GM23338 (cell line): ENCODE measurements at regions not wholly inside any gene's neighbourhood (a gene's known extent, or its start where the extent isn't known, plus 50 kb on each side); places are given as distances from the start of the nearest gene placed in this dataset.

ENCODE experiments used
- CREB1 ChIP-seq: fragments of 250-450 bp; sonication (Bioruptor Pico); IDR thresholded peaks from 2 replicates; pipeline ENCODE4 v1.5.0; 2020; ENCODE audit warnings: low read depth, mild to moderate bottlenecking, moderate library complexity
- EZH2 ChIP-seq: fragments of 200-600 bp; sonication (generic); IDR thresholded peaks from one replicate; pipeline ENCODE4 v1.8.0; 2017; ENCODE audit warnings: antibody characterized with exemption, mild to moderate bottlenecking, low read depth; ENCODE audit not compliant: unreplicated experiment
- EZH2phosphoT487 ChIP-seq: fragments of 200-600 bp; sonication (generic); IDR thresholded peaks from one replicate; pipeline ENCODE4 v1.8.1; 2018; ENCODE audit warnings: antibody characterized with exemption; ENCODE audit not compliant: unreplicated experiment
- JUNB ChIP-seq: IDR thresholded peaks from one replicate; pipeline ENCODE4 v1.6.1; 2016; ENCODE audit warnings: antibody characterized with exemption; ENCODE audit not compliant: unreplicated experiment
- NANOG ChIP-seq: IDR thresholded peaks from 2 replicates; pipeline ENCODE4 v1.6.1; 2016; ENCODE audit warnings: antibody characterized with exemption, borderline replicate concordance
- POLR2AphosphoS5 ChIP-seq: IDR thresholded peaks from 2 replicates; pipeline ENCODE4 v1.6.1; 2016; ENCODE audit warnings: antibody characterized with exemption, low read depth
- STAT1 ChIP-seq: IDR thresholded peaks from one replicate; pipeline ENCODE4 v1.6.1; 2016; ENCODE audit warnings: antibody characterized with exemption; ENCODE audit not compliant: unreplicated experiment
- ZNF114 ChIP-seq: fragments of 250-450 bp; sonication (Bioruptor Pico); IDR thresholded peaks from 2 replicates; pipeline ENCODE4 v1.5.0; 2020; ENCODE audit warnings: mild to moderate bottlenecking, moderate library complexity
- ZNF331 ChIP-seq: fragments of 250-450 bp; sonication (Bioruptor Pico); IDR thresholded peaks from 2 replicates; pipeline ENCODE4 v1.5.0; 2020; ENCODE audit warnings: low read depth, mild to moderate bottlenecking, moderate library complexity
- TF ChIP-seq, protein P1 (sequence below), 2 experiments: fragments of 200-600 bp in 1 of 2; sonication (generic) in 1 of 2; conservative IDR thresholded peaks; 2 replicates each; pipeline versions ENCODE4 v1.5.1 to v1.6.1; 2016 to 2017; ENCODE audit warnings: antibody characterized with exemption in 2 of 2, low read depth in 2 of 2, mild to moderate bottlenecking in 2 of 2, moderate library complexity in 1 of 2
- TF ChIP-seq, protein P2 (sequence below): IDR thresholded peaks from one replicate; pipeline ENCODE4 v1.6.1; 2018; ENCODE audit warnings: antibody characterized with exemption; ENCODE audit not compliant: unreplicated experiment
- TF ChIP-seq, protein P3 (sequence below): fragments of 250-450 bp; sonication (Bioruptor Pico); IDR thresholded peaks from 2 replicates; pipeline ENCODE4 v1.5.0; 2020; ENCODE audit warnings: mild to moderate bottlenecking, moderate library complexity
- TF ChIP-seq, protein P4 (sequence below): IDR thresholded peaks from 2 replicates; pipeline ENCODE4 v1.6.1; 2016; ENCODE audit warnings: antibody characterized with exemption

DNA sequence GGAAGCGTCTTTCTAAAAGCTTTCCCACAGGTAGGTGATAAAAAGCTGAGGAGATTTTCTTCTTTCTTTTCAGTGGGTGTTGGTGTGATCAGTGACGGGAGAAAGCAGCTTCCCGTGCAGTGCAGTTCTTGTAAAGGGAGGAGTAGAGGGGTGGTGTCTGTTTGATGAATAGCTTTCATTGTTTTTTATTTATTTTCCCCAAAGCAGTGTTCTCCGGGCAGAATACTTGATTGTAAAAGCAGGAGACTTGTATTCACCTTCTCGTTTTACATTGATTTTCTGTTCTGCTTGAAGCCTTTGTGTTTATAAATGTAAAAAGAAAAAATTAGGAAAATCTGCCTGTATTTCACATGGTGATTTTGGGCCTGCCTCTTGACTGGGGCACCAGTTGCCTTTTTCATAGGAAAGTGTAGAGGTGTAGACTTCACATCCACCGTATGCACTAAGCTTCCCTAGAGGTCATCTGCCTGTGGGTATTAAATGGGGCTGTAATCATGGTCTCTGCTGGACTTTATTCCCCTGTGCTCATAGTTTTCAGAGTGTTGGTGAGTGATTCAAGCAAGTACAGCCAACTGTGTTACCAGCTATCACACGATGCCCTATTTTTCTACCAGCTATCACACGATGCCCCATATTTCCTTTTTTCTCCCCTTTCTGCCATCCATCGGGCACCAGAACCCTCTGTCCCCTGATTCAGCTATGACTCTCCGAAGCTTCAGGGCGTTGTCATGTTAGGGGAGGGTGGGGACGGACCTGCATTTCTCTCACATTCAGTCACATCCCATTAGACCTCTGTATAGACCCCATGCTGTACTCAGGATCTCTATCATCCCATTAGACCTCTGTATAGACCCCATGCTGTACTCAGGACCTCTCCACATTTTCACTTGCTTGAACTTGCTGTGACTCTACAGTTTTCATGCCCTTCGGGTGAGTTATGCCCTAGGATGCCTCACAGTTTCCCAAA, 526.5 kb downstream of the TRIML1 start:
- TF ChIP-seq POLR2AphosphoS5 (no peak), EZH2 (no peak), EZH2phosphoT487 (no peak), CREB1 (CRISPR knock-in tag) (no peak), JUNB (no peak), ZNF331 (CRISPR knock-in tag) (no peak), STAT1 (no peak), ZNF114 (CRISPR knock-in tag) (no peak), NANOG (no peak)
- TF ChIP-seq, protein P1, sequence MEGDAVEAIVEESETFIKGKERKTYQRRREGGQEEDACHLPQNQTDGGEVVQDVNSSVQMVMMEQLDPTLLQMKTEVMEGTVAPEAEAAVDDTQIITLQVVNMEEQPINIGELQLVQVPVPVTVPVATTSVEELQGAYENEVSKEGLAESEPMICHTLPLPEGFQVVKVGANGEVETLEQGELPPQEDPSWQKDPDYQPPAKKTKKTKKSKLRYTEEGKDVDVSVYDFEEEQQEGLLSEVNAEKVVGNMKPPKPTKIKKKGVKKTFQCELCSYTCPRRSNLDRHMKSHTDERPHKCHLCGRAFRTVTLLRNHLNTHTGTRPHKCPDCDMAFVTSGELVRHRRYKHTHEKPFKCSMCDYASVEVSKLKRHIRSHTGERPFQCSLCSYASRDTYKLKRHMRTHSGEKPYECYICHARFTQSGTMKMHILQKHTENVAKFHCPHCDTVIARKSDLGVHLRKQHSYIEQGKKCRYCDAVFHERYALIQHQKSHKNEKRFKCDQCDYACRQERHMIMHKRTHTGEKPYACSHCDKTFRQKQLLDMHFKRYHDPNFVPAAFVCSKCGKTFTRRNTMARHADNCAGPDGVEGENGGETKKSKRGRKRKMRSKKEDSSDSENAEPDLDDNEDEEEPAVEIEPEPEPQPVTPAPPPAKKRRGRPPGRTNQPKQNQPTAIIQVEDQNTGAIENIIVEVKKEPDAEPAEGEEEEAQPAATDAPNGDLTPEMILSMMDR (conservative IDR thresholded peaks at IDR 0.05; ENCODE audit: low read depth in 2 of 2) = no peak
- TF ChIP-seq, protein P2, sequence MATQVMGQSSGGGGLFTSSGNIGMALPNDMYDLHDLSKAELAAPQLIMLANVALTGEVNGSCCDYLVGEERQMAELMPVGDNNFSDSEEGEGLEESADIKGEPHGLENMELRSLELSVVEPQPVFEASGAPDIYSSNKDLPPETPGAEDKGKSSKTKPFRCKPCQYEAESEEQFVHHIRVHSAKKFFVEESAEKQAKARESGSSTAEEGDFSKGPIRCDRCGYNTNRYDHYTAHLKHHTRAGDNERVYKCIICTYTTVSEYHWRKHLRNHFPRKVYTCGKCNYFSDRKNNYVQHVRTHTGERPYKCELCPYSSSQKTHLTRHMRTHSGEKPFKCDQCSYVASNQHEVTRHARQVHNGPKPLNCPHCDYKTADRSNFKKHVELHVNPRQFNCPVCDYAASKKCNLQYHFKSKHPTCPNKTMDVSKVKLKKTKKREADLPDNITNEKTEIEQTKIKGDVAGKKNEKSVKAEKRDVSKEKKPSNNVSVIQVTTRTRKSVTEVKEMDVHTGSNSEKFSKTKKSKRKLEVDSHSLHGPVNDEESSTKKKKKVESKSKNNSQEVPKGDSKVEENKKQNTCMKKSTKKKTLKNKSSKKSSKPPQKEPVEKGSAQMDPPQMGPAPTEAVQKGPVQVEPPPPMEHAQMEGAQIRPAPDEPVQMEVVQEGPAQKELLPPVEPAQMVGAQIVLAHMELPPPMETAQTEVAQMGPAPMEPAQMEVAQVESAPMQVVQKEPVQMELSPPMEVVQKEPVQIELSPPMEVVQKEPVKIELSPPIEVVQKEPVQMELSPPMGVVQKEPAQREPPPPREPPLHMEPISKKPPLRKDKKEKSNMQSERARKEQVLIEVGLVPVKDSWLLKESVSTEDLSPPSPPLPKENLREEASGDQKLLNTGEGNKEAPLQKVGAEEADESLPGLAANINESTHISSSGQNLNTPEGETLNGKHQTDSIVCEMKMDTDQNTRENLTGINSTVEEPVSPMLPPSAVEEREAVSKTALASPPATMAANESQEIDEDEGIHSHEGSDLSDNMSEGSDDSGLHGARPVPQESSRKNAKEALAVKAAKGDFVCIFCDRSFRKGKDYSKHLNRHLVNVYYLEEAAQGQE = no peak
- TF ChIP-seq, protein P3, sequence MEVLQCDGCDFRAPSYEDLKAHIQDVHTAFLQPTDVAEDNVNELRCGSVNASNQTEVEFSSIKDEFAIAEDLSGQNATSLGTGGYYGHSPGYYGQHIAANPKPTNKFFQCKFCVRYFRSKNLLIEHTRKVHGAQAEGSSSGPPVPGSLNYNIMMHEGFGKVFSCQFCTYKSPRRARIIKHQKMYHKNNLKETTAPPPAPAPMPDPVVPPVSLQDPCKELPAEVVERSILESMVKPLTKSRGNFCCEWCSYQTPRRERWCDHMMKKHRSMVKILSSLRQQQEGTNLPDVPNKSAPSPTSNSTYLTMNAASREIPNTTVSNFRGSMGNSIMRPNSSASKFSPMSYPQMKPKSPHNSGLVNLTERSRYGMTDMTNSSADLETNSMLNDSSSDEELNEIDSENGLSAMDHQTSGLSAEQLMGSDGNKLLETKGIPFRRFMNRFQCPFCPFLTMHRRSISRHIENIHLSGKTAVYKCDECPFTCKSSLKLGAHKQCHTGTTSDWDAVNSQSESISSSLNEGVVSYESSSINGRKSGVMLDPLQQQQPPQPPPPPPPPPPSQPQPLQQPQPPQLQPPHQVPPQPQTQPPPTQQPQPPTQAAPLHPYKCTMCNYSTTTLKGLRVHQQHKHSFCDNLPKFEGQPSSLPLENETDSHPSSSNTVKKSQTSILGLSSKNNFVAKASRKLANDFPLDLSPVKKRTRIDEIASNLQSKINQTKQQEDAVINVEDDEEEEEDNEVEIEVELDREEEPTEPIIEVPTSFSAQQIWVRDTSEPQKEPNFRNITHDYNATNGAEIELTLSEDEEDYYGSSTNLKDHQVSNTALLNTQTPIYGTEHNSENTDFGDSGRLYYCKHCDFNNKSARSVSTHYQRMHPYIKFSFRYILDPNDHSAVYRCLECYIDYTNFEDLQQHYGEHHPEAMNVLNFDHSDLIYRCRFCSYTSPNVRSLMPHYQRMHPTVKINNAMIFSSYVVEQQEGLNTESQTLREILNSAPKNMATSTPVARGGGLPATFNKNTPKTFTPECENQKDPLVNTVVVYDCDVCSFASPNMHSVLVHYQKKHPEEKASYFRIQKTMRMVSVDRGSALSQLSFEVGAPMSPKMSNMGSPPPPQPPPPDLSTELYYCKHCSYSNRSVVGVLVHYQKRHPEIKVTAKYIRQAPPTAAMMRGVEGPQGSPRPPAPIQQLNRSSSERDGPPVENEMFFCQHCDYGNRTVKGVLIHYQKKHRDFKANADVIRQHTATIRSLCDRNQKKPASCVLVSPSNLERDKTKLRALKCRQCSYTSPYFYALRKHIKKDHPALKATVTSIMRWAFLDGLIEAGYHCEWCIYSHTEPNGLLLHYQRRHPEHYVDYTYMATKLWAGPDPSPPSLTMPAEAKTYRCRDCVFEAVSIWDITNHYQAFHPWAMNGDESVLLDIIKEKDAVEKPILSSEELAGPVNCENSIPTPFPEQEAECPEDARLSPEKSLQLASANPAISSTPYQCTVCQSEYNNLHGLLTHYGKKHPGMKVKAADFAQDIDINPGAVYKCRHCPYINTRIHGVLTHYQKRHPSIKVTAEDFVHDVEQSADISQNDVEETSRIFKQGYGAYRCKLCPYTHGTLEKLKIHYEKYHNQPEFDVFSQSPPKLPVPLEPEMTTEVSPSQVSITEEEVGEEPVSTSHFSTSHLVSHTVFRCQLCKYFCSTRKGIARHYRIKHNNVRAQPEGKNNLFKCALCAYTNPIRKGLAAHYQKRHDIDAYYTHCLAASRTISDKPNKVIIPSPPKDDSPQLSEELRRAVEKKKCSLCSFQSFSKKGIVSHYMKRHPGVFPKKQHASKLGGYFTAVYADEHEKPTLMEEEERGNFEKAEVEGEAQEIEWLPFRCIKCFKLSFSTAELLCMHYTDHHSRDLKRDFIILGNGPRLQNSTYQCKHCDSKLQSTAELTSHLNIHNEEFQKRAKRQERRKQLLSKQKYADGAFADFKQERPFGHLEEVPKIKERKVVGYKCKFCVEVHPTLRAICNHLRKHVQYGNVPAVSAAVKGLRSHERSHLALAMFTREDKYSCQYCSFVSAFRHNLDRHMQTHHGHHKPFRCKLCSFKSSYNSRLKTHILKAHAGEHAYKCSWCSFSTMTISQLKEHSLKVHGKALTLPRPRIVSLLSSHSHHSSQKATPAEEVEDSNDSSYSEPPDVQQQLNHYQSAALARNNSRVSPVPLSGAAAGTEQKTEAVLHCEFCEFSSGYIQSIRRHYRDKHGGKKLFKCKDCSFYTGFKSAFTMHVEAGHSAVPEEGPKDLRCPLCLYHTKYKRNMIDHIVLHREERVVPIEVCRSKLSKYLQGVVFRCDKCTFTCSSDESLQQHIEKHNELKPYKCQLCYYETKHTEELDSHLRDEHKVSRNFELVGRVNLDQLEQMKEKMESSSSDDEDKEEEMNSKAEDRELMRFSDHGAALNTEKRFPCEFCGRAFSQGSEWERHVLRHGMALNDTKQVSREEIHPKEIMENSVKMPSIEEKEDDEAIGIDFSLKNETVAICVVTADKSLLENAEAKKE (CRISPR knock-in tag) = no peak
- TF ChIP-seq, protein P4, sequence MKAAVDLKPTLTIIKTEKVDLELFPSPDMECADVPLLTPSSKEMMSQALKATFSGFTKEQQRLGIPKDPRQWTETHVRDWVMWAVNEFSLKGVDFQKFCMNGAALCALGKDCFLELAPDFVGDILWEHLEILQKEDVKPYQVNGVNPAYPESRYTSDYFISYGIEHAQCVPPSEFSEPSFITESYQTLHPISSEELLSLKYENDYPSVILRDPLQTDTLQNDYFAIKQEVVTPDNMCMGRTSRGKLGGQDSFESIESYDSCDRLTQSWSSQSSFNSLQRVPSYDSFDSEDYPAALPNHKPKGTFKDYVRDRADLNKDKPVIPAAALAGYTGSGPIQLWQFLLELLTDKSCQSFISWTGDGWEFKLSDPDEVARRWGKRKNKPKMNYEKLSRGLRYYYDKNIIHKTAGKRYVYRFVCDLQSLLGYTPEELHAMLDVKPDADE = no peak
